ENCODE measurements at regions not wholly inside any gene's neighbourhood (a gene's known extent, or its start where the extent isn't known, plus 50 kb on each side); places are given as distances from the start of the nearest gene placed in this dataset.
"Not testable (repeated sequence)": the region's sequence is repeated elsewhere in the genome, so short reads cannot be mapped to it uniquely, and the experiment has no call there.

DNA sequence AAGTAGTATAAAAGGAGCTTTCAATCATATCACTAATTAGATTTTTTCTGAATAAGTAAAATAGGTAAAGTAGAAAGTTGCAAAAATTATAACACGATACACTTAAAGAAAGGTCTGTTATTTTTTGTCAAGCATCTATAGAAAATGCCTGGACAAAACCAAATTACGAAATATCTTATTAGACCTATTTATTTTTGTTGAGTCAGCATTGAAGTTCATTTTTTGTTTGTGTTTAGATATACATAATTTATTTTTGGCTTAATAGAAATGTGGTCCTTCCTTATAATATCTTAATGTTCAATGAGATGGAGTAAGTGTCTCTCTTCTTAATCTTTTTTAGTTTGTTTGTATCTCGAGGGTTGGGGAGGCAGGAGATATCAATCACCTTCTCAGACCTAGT, 214.8 kb upstream of the GRIA1 start:
- Mint-ChIP-seq H3K36me3 (ENCODE audit: low read depth) (no peaks in the 10 kb centered on the region), H3K4me1 (ENCODE audit: low read depth) (no peaks in the 10 kb centered on the region), H3K27ac (no peak overlapping the region), H3K4me3 (no peak overlapping the region), H3K27me3 (ENCODE audit: insufficient read depth) (no peaks in the 10 kb centered on the region), H3K9me3 (peaks cover 4% of the 10 kb centered on the region)
- intact Hi-C loops (cut with micrococcal nuclease): no loop called here
- DNase-seq (ENCODE audit: low spot score): no peak

DNA sequence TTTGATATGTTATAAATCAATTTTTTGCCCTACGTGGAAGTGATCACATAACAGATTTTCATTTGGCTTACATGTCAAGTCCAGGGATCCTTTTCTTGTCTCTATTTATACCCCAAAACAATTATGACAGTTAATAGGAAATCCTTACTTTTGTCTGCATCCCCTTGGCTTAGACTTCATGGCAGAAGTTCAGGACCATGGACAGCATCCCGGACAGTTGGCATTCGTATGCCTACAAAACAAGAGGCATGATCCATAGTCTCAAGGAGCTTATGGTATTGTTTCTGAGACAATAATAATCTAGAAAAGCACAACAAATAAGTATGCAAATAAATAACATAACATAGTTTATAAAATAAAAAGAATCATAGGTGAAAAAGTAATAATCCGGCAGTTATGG, 214.3 kb upstream of the GRIA1 start:
- intact Hi-C loops (cut with micrococcal nuclease): no loop called here
- no peak for DNase-seq (ENCODE audit: low spot score)
- Mint-ChIP-seq H3K27me3 (ENCODE audit: insufficient read depth) (no peaks in the 10 kb centered on the region), H3K4me1 (ENCODE audit: low read depth) (no peaks in the 10 kb centered on the region), H3K27ac (no peak overlapping the region), H3K9me3 (peaks cover 2% of the 10 kb centered on the region), H3K36me3 (ENCODE audit: low read depth) (no peaks in the 10 kb centered on the region), H3K4me3 (no peak overlapping the region)

DNA sequence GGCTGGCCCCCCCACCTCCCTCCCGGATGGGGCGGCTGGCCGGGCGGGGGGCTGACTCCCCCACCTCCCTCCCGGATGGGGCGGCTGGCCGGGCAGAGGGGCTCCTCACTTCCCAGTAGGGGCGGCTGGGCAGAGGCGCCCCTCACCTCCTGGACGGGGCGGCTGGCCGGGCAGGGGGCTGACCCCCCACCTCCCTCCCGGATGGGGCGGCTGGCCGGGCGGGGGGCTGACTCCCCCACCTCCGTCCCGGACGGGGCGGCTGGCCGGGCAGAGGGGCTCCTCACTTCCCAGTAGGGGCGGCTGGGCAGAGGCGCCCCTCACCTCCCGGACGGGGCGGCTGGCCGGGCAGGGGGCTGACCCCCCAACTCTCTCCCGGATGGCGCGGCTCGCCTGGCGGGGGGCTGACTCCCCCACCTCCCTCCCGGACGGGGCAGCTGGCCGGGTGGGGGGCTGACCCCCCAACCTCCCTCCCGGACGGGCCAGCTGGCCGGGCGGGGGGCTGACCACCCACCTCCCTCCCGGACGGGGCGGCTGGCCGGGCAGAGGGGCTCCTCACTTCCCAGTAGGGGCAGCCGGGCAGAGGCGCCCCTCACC, 194.1 kb upstream of the GRIA1 start:
- H3K9me3 Mint-ChIP-seq; H3K4me3 Mint-ChIP-seq; DNase-seq (ENCODE audit: low spot score); H3K36me3 Mint-ChIP-seq (ENCODE audit: low read depth); H3K4me1 Mint-ChIP-seq (ENCODE audit: low read depth); H3K27ac Mint-ChIP-seq; H3K27me3 Mint-ChIP-seq (ENCODE audit: insufficient read depth); intact Hi-C loops (cut with micrococcal nuclease): not testable (repeated sequence)

GRCh38 chr5:153299891-153300290, 190.6 kb upstream of the GRIA1 start:
- Mint-ChIP-seq H3K4me1 (ENCODE audit: low read depth) (no peaks in the 10 kb centered on the region), H3K4me3 (no peak overlapping the region), H3K9me3 (peaks cover 6% of the 10 kb centered on the region), H3K36me3 (ENCODE audit: low read depth) (no peaks in the 10 kb centered on the region), H3K27me3 (ENCODE audit: insufficient read depth) (no peaks in the 10 kb centered on the region), H3K27ac (no peak overlapping the region)
- intact Hi-C loops (cut with micrococcal nuclease): no loop called here
- DNase-seq (ENCODE audit: low spot score): no peak

GRCh38 chr5:153308282-153308681, 182.2 kb upstream of the GRIA1 start:
- no peak for DNase-seq (ENCODE audit: low spot score)
- no peak overlapping the region for H3K27ac Mint-ChIP-seq
- no peaks in the 10 kb centered on the region for H3K36me3 Mint-ChIP-seq (ENCODE audit: low read depth)
- H3K9me3 Mint-ChIP-seq: peaks cover 12% of the 10 kb centered on the region
- H3K27me3 Mint-ChIP-seq (ENCODE audit: insufficient read depth): no peaks in the 10 kb centered on the region
- H3K4me1 Mint-ChIP-seq (ENCODE audit: low read depth): no peaks in the 10 kb centered on the region
- H3K4me3 Mint-ChIP-seq: no peak overlapping the region
- intact Hi-C loops (cut with micrococcal nuclease): no loop called here

- Mint-ChIP-seq H3K27ac (no peak overlapping the region), H3K9me3 (peaks cover 5% of the 10 kb centered on the region), H3K4me3 (no peak overlapping the region), H3K27me3 (ENCODE audit: insufficient read depth) (no peaks in the 10 kb centered on the region), H3K36me3 (ENCODE audit: low read depth) (no peaks in the 10 kb centered on the region), H3K4me1 (ENCODE audit: low read depth) (no peaks in the 10 kb centered on the region)
- intact Hi-C loops (cut with micrococcal nuclease): no loop called here
- no peak for DNase-seq (ENCODE audit: low spot score)
These were observed 171.9 kb upstream of the GRIA1 start for GRCh38 chr5:153318556-153318955.

DNA sequence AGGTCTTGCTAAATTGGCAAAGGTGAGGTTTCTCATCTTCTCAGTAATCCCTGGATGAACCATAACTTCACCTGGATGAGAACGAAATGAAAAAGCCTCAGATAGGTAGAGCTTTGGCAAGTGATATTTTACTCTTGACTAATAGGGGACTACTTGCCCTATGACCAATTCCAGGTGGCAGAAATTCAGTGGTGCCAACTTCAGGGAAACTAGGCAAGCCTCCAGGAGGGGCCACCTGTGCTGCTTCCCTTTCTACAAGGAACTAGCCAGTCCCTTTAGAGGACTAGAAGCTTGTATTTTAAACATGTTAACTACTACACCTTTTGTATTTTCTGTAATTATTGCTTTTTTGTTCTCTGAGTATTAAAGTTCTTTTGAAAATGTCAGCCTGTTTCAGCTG, 169.0 kb upstream of the GRIA1 start:
- H3K27ac Mint-ChIP-seq: no peak overlapping the region
- no peaks in the 10 kb centered on the region for H3K27me3 Mint-ChIP-seq (ENCODE audit: insufficient read depth)
- H3K4me1 Mint-ChIP-seq (ENCODE audit: low read depth): no peaks in the 10 kb centered on the region
- DNase-seq (ENCODE audit: low spot score): no peak
- intact Hi-C loops (cut with micrococcal nuclease): no loop called here
- H3K9me3 Mint-ChIP-seq: no peaks in the 10 kb centered on the region
- H3K4me3 Mint-ChIP-seq: no peak overlapping the region
- no peaks in the 10 kb centered on the region for H3K36me3 Mint-ChIP-seq (ENCODE audit: low read depth)

DNA sequence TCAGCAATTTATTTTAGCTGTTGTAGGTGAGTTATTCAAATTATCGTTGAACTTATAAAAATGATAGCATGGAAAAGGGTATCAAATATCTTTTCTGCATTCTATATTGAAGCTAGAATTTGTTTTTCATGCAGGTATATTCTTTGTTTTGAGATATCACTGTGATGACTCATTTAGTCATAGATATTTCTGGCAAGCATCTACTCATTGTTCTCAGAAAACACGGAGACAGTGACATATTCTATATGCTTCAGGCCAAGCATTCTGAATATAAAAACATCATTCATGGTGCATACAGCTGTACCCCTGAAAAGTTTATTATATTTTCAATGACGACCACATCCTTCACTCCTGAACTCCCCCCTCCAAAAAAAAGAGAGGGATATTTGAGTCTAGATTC, 150.3 kb upstream of the GRIA1 start:
- no peak for DNase-seq (ENCODE audit: low spot score)
- Mint-ChIP-seq H3K27me3 (ENCODE audit: insufficient read depth) (no peaks in the 10 kb centered on the region), H3K4me3 (no peak overlapping the region), H3K4me1 (ENCODE audit: low read depth) (no peaks in the 10 kb centered on the region), H3K36me3 (ENCODE audit: low read depth) (no peaks in the 10 kb centered on the region), H3K9me3 (no peaks in the 10 kb centered on the region), H3K27ac (no peak overlapping the region)
- intact Hi-C loops (cut with micrococcal nuclease): no loop called here

DNA sequence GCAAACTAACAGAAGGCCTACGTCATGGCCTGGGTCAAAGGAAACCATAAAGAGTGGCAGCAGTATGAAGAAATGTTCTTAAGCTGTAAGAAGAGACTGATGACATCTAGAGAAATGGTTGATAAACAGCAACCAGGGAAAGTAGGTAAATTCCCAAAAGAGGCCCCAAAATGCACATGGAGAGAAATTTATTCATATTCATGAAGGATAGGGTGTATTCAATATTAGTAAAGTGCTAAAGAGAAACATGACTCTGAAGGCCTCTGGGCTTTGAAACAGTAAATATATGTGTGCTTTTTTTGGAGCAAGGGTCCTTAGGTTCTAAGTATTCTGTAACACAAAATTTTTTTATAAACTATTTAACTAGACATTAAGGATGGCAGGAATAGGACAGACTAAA, 149.7 kb upstream of the GRIA1 start:
- intact Hi-C loops (cut with micrococcal nuclease): no loop called here
- no peak overlapping the region for H3K4me3 Mint-ChIP-seq
- H3K4me1 Mint-ChIP-seq (ENCODE audit: low read depth): no peaks in the 10 kb centered on the region
- no peak overlapping the region for H3K27ac Mint-ChIP-seq
- no peaks in the 10 kb centered on the region for H3K9me3 Mint-ChIP-seq
- H3K27me3 Mint-ChIP-seq (ENCODE audit: insufficient read depth): no peaks in the 10 kb centered on the region
- DNase-seq (ENCODE audit: low spot score): no peak
- no peaks in the 10 kb centered on the region for H3K36me3 Mint-ChIP-seq (ENCODE audit: low read depth)

- H3K27ac Mint-ChIP-seq: no peak overlapping the region
- no peaks in the 10 kb centered on the region for H3K9me3 Mint-ChIP-seq
- H3K36me3 Mint-ChIP-seq (ENCODE audit: low read depth): no peaks in the 10 kb centered on the region
- no peak overlapping the region for H3K4me3 Mint-ChIP-seq
- H3K4me1 Mint-ChIP-seq (ENCODE audit: low read depth): no peaks in the 10 kb centered on the region
- intact Hi-C loops (cut with micrococcal nuclease): no loop called here
- H3K27me3 Mint-ChIP-seq (ENCODE audit: insufficient read depth): no peaks in the 10 kb centered on the region
- DNase-seq (ENCODE audit: low spot score): no peak
These were observed 148.0 kb upstream of the GRIA1 start for GRCh38 chr5:153342487-153342886.

GRCh38 chr5:153347611-153348010, 142.9 kb upstream of the GRIA1 start:
- Mint-ChIP-seq H3K36me3 (ENCODE audit: low read depth) (no peaks in the 10 kb centered on the region), H3K4me1 (ENCODE audit: low read depth) (peaks cover 3% of the 10 kb centered on the region), H3K9me3 (no peaks in the 10 kb centered on the region), H3K27ac (no peak overlapping the region), H3K4me3 (no peak overlapping the region), H3K27me3 (ENCODE audit: insufficient read depth) (peaks cover 6% of the 10 kb centered on the region)
- no peak for DNase-seq (ENCODE audit: low spot score)
- intact Hi-C loops (cut with micrococcal nuclease): no loop called here

DNA sequence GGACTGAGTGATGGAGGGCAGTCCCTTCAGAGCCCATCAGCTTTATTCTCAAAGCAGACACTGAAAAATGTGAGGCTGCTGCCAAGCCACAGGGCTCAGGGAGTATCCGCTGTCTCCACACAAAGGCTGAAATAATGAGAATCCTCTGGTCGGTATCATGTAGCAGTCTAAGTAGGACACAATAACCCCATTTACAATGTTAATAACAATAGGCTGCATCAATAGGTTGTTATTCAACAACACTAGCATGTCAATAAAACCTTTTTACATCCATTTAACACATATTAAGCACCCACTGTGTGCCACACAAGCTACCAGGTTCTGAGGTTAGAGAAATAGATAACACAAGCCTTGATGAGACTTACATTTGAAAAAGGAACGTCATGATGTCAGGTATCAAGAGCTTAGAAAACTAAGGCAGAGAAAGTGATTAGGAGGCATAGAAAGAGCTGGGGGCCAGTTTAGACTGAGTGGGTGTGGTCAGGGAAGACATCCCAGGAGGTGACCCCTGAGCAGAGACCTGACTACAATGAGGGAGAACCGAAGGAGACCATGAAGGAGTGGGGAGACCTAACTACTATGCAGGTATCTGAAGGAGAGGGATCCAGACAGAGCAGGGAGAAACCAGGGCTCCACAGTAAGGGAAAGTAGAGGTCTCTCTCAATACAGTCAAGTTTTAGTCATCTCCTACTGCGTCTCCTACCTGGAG, 140.1 kb upstream of the GRIA1 start:
- no peak overlapping the region for H3K4me3 Mint-ChIP-seq
- intact Hi-C loops (cut with micrococcal nuclease): loop anchor here (10.0 kb wide), 1 partner anchor 826 kb away; no protein-coding TSS in a partner anchor
- H3K9me3 Mint-ChIP-seq: no peaks in the 10 kb centered on the region
- H3K27ac Mint-ChIP-seq: no peak overlapping the region
- peaks cover 13% of the 10 kb centered on the region for H3K4me1 Mint-ChIP-seq (ENCODE audit: low read depth)
- H3K27me3 Mint-ChIP-seq (ENCODE audit: insufficient read depth): peaks cover 9% of the 10 kb centered on the region
- DNase-seq (ENCODE audit: low spot score): no peak
- no peaks in the 10 kb centered on the region for H3K36me3 Mint-ChIP-seq (ENCODE audit: low read depth)

DNA sequence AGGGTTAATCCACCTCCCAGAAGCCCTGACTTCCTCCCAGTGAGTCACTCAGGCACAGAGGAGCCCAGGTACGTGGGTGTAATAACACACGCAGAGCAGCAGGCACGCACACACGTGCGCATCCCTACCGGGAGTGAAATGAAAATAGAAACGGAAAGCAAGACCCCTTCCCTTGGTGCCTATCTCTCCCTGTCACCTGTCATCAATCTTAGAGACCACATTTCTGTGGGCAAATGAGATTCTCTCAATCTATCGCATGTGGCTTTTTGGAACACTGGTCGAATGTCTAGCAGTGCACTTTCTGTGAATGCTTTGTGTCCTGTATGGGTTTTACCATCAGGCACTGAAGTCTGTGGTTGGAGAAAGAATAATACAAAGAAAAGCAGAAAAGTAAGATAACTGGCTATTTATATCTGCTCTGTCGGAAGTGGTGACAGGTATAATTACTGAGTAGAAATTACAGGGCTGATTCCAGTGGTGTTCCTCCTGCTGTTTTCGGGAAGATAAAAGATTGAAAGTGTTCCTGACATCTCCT, 137.7 kb upstream of the GRIA1 start:
- H3K27ac Mint-ChIP-seq: no peak overlapping the region
- intact Hi-C loops (cut with micrococcal nuclease): loop anchor here (10.0 kb wide), 1 partner anchor 828 kb away; no protein-coding TSS in a partner anchor
- peaks cover 12% of the 10 kb centered on the region for H3K27me3 Mint-ChIP-seq (ENCODE audit: insufficient read depth)
- peaks cover 4% of the 10 kb centered on the region for H3K9me3 Mint-ChIP-seq
- H3K4me3 Mint-ChIP-seq: peak overlapping the region; percentile 67
- H3K4me1 Mint-ChIP-seq (ENCODE audit: low read depth): peaks cover 13% of the 10 kb centered on the region
- DNase-seq (ENCODE audit: low spot score): no peak
- no peaks in the 10 kb centered on the region for H3K36me3 Mint-ChIP-seq (ENCODE audit: low read depth)
